Spleen (tissue), 7 donors: ENCODE measurements at regions not wholly inside any gene's neighbourhood (a gene's known extent, or its start where the extent isn't known, plus 50 kb on each side); places are given as distances from the start of the nearest gene placed in this dataset.

Source experiments
- POLR2A ChIP-seq, 3 donors: fragments of 450-650 bp; IDR thresholded peaks; one replicate each; pipeline ENCODE4 v1.5.1; 2017; ENCODE audit warnings: antibody characterized with exemption in 3 of 3, mild to moderate bottlenecking in 1 of 3
- POLR2AphosphoS5 ChIP-seq, 3 donors: sonication (generic); formaldehyde crosslinking; IDR thresholded peaks; one replicate each; pipeline ENCODE4 v1.5.1; 2017; ENCODE audit warnings: antibody characterized with exemption in 3 of 3
- TF ChIP-seq, protein P1 (sequence below), 11 experiments: fragments of 200-600 bp in 7 of 11; fragments of 450-650 bp in 4 of 11; sonication (generic) in 4 of 11; IDR thresholded peaks in 8 of 11; conservative IDR thresholded peaks in 3 of 11; 1 replicate in 7 of 11; 2 replicates in 4 of 11; pipeline versions ENCODE4 v1.4.0 to v1.8.0; 2016 to 2021; ENCODE audit warnings: antibody characterized with exemption in 11 of 11, inconsistent platforms in 4 of 11, mild to moderate bottlenecking in 1 of 11
- donor health status: DM: no; HTN: no; CAD: no; lungs with moderate emphysema.
- donor health status: DM: no; HTN: no; CAD: no.
- donor health status: DM: no; HTN: no; CAD: no.

DNA sequence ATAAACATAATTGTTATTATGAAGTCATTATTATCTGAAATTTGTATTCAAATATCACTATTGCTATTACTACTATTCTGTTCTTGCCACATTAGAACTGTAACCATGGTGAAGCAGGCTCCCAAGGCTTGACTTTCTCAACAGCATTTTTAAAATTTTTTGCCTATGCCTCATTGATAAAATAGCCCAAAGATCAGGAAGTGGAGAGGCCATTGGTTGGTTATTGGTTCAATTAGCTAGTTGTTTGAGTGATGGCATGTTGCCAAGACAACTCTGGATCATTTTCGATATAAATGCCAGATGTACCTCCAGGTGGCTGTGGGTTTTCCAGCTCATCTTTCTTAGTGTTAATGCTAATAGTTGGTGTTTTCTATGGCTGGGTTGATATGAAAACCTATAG lies 513.5 kb downstream of the TRIB2 start:
- TF ChIP-seq, protein P1, sequence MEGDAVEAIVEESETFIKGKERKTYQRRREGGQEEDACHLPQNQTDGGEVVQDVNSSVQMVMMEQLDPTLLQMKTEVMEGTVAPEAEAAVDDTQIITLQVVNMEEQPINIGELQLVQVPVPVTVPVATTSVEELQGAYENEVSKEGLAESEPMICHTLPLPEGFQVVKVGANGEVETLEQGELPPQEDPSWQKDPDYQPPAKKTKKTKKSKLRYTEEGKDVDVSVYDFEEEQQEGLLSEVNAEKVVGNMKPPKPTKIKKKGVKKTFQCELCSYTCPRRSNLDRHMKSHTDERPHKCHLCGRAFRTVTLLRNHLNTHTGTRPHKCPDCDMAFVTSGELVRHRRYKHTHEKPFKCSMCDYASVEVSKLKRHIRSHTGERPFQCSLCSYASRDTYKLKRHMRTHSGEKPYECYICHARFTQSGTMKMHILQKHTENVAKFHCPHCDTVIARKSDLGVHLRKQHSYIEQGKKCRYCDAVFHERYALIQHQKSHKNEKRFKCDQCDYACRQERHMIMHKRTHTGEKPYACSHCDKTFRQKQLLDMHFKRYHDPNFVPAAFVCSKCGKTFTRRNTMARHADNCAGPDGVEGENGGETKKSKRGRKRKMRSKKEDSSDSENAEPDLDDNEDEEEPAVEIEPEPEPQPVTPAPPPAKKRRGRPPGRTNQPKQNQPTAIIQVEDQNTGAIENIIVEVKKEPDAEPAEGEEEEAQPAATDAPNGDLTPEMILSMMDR (IDR thresholded peaks at IDR 0.05 in 8 of 11, conservative IDR thresholded peaks at IDR 0.05 in 3 of 11) = no peak
- TF ChIP-seq POLR2A (IDR thresholded peaks at IDR 0.05) (no peak), POLR2AphosphoS5 (IDR thresholded peaks at IDR 0.05) (no peak)
